Mucosa of gallbladder (tissue), 1 donor: ENCODE measurements at regions not wholly inside any gene's neighbourhood (a gene's known extent, or its start where the extent isn't known, plus 50 kb on each side); places are given as distances from the start of the nearest gene placed in this dataset.
"Not testable (repeated sequence)": the region's sequence is repeated elsewhere in the genome, so short reads cannot be mapped to it uniquely, and the experiment has no call there.

ENCODE experiments used
- DNase-seq: peaks from one replicate; pipeline ENCODE4 v3.0.0-alpha.2; 2020; ENCODE audit warnings: low spot score
- donor health status: DM: no; HTN: no; CAD: no.

GRCh38 chr2:182595650-182596049 lies 120.4 kb upstream of the DNAJC10 start:
- no peak for DNase-seq

- DNase-seq = no peak
These were observed 118.3 kb upstream of the DNAJC10 start for GRCh38 chr2:182597570-182598295.

- DNase-seq = no peak
These were observed 117.4 kb upstream of the DNAJC10 start for GRCh38 chr2:182598626-182599025.

- no peak for DNase-seq
These were observed 110.9 kb upstream of the DNAJC10 start for GRCh38 chr2:182605166-182605565.

- no peak for DNase-seq
These were observed 109.1 kb upstream of the DNAJC10 start for GRCh38 chr2:182606728-182607681.

- no peak for DNase-seq
These were observed 107.7 kb upstream of the DNAJC10 start for GRCh38 chr2:182608181-182608845.

GRCh38 chr2:182609005-182609404 lies 107.1 kb upstream of the DNAJC10 start:
- DNase-seq = not testable (repeated sequence)

GRCh38 chr2:182610231-182610630 lies 105.8 kb upstream of the DNAJC10 start:
- DNase-seq = no peak

- no peak for DNase-seq
These were observed 105.0 kb upstream of the DNAJC10 start for GRCh38 chr2:182611009-182611408.

- DNase-seq = no peak
These were observed 101.0 kb upstream of the DNAJC10 start for GRCh38 chr2:182615036-182615435.

- no peak for DNase-seq
These were observed 99.3 kb upstream of the DNAJC10 start for GRCh38 chr2:182616471-182617393.

GRCh38 chr2:182618672-182619079 lies 97.4 kb upstream of the DNAJC10 start:
- DNase-seq = no peak

- no peak for DNase-seq
These were observed 96.8 kb upstream of the DNAJC10 start for GRCh38 chr2:182619276-182619675.

- no peak for DNase-seq
These were observed 94.9 kb upstream of the DNAJC10 start for GRCh38 chr2:182621191-182621590.

GRCh38 chr2:182621810-182622209 lies 94.2 kb upstream of the DNAJC10 start:
- no peak for DNase-seq

GRCh38 chr2:182622231-182622630 lies 93.8 kb upstream of the DNAJC10 start:
- no peak for DNase-seq

GRCh38 chr2:182625814-182626213 lies 90.2 kb upstream of the DNAJC10 start:
- DNase-seq = no peak

GRCh38 chr2:182628916-182629315 lies 87.1 kb upstream of the DNAJC10 start:
- no peak for DNase-seq

GRCh38 chr2:182630207-182630606 lies 85.8 kb upstream of the DNAJC10 start:
- DNase-seq = no peak

GRCh38 chr2:182631299-182631698 lies 84.8 kb upstream of the DNAJC10 start:
- DNase-seq = no peak

GRCh38 chr2:182634386-182634785 lies 81.7 kb upstream of the DNAJC10 start:
- no peak for DNase-seq
